HUDEP-2 (cell line): ENCODE measurements at regions not wholly inside any gene's neighbourhood (a gene's known extent, or its start where the extent isn't known, plus 50 kb on each side); places are given as distances from the start of the nearest gene placed in this dataset.

Experiments
- DNase-seq, 76 experiments: peaks; one replicate each; lab custom pipeline; 2025; ENCODE audit not compliant: unreplicated experiment in 76 of 76; lab: John Stamatoyannopoulos, UW

GRCh38 chr12:28933176-28933575 lies 215.9 kb upstream of the FAR2 start:
- DNase-seq = no peak

- no peak for DNase-seq
These were observed 215.1 kb upstream of the FAR2 start for GRCh38 chr12:28933864-28934527.

GRCh38 chr12:28936221-28936620 lies 212.9 kb upstream of the FAR2 start:
- DNase-seq = no peak

- no peak for DNase-seq
These were observed 212.4 kb upstream of the FAR2 start for GRCh38 chr12:28936711-28937110.

GRCh38 chr12:28937196-28937595 lies 211.9 kb upstream of the FAR2 start:
- no peak for DNase-seq

GRCh38 chr12:28938056-28938455 lies 211.0 kb upstream of the FAR2 start:
- DNase-seq = no peak

- no peak for DNase-seq
These were observed 210.4 kb upstream of the FAR2 start for GRCh38 chr12:28938581-28939235.

- DNase-seq = no peak
These were observed 209.7 kb upstream of the FAR2 start for GRCh38 chr12:28939427-28939826.

GRCh38 chr12:28941248-28941647 lies 207.8 kb upstream of the FAR2 start:
- DNase-seq = no peak

GRCh38 chr12:28946361-28946760 lies 202.7 kb upstream of the FAR2 start:
- DNase-seq = no peak

- no peak for DNase-seq
These were observed 200.4 kb upstream of the FAR2 start for GRCh38 chr12:28948685-28949084.

- DNase-seq = no peak
These were observed 199.9 kb upstream of the FAR2 start for GRCh38 chr12:28949184-28949583.

- DNase-seq = no peak
These were observed 199.0 kb upstream of the FAR2 start for GRCh38 chr12:28950049-28950448.

GRCh38 chr12:28951935-28952334 lies 197.1 kb upstream of the FAR2 start:
- DNase-seq = no peak

- no peak for DNase-seq
These were observed 194.7 kb upstream of the FAR2 start for GRCh38 chr12:28954333-28954732.

- no peak for DNase-seq
These were observed 193.6 kb upstream of the FAR2 start for GRCh38 chr12:28955491-28955890.

GRCh38 chr12:28955931-28956330 lies 193.1 kb upstream of the FAR2 start:
- no peak for DNase-seq

- DNase-seq = no peak
These were observed 190.4 kb upstream of the FAR2 start for GRCh38 chr12:28958553-28959195.

- no peak for DNase-seq
These were observed 187.1 kb upstream of the FAR2 start for GRCh38 chr12:28961948-28962384.

GRCh38 chr12:28963554-28963953 lies 185.5 kb upstream of the FAR2 start:
- DNase-seq = peak in 4 of 76 experiments; percentile 1 to 6 (median 3)

- DNase-seq = no peak
These were observed 182.9 kb upstream of the FAR2 start for GRCh38 chr12:28966046-28966780.
